ENCODE measurements at regions not wholly inside any gene's neighbourhood (a gene's known extent, or its start where the extent isn't known, plus 50 kb on each side); places are given as distances from the start of the nearest gene placed in this dataset.

DNA sequence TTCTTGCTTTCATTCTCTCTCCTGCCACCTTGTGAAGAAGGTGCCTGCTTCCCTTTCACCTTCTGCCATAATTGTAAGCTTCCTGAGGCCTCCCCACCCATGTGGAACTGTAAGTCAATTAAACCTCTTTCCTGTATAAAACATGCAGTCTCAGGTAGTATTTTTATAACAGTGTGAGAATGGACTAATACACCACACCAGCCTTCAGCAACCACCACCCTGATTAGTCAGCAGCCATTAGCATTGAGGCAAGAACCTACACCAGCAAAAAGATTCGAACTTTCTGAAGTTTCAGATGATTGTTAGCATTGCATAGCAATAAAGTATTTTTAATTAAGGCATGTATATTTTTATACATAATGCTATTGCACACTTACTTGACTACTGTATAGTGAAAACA, 980.2 kb downstream of the EFNA5 start:
- TF ChIP-seq, protein P1, sequence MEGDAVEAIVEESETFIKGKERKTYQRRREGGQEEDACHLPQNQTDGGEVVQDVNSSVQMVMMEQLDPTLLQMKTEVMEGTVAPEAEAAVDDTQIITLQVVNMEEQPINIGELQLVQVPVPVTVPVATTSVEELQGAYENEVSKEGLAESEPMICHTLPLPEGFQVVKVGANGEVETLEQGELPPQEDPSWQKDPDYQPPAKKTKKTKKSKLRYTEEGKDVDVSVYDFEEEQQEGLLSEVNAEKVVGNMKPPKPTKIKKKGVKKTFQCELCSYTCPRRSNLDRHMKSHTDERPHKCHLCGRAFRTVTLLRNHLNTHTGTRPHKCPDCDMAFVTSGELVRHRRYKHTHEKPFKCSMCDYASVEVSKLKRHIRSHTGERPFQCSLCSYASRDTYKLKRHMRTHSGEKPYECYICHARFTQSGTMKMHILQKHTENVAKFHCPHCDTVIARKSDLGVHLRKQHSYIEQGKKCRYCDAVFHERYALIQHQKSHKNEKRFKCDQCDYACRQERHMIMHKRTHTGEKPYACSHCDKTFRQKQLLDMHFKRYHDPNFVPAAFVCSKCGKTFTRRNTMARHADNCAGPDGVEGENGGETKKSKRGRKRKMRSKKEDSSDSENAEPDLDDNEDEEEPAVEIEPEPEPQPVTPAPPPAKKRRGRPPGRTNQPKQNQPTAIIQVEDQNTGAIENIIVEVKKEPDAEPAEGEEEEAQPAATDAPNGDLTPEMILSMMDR (optimal IDR thresholded peaks at IDR 0.05 in 1 of 3, IDR thresholded peaks at IDR 0.05 in 1 of 3, conservative IDR thresholded peaks at IDR 0.05 in 1 of 3; ENCODE audit: extremely low read depth in 1 of 3, insufficient read depth in 2 of 3, low read length in 3 of 3), result no peak
- no peak for TF ChIP-seq EZH2 (IDR thresholded peaks at IDR 0.05; ENCODE audit: low read length)
